Neutrophil (primary cell): ENCODE measurements at regions not wholly inside any gene's neighbourhood (a gene's known extent, or its start where the extent isn't known, plus 50 kb on each side); places are given as distances from the start of the nearest gene placed in this dataset.
"Not testable (repeated sequence)": the region's sequence is repeated elsewhere in the genome, so short reads cannot be mapped to it uniquely, and the experiment has no call there.

Source experiments
- H3K27ac ChIP-seq: fragments of 200-600 bp; sonication (generic); 2 replicates; pipeline ENCODE4 v1.5.1; 2016; ENCODE audit warnings: mild to moderate bottlenecking, moderate library complexity
- H3K27me3 ChIP-seq: fragments of 200-600 bp; sonication (generic); 2 replicates; pipeline ENCODE4 v1.6.0; 2016; ENCODE audit warnings: mild to moderate bottlenecking
- H3K36me3 ChIP-seq: fragments of 200-600 bp; sonication (generic); 2 replicates; pipeline ENCODE4 v1.5.1; 2017
- H3K4me1 ChIP-seq, 2 experiments: fragments of 200-600 bp in 1 of 2; sonication (generic) in 1 of 2; 1 replicate in 1 of 2; 2 replicates in 1 of 2; pipeline versions ENCODE4 v1.5.1 to v1.6.1; 2013 to 2016; ENCODE audit warnings: low read depth in 1 of 2, low read length in 1 of 2, mild to moderate bottlenecking in 1 of 2, moderate library complexity in 1 of 2; ENCODE audit not compliant: control insufficient read depth in 1 of 2, insufficient read depth in 1 of 2
- H3K4me3 ChIP-seq, 2 experiments: fragments of 200-600 bp in 1 of 2; sonication (generic) in 1 of 2; 1 replicate in 1 of 2; 2 replicates in 1 of 2; pipeline ENCODE4 v1.5.1; 2013 to 2016; ENCODE audit warnings: low read depth in 1 of 2, low read length in 1 of 2, mild to moderate bottlenecking in 1 of 2, moderate library complexity in 1 of 2
- H3K9me3 ChIP-seq: fragments of 200-600 bp; sonication (generic); 2 replicates; pipeline ENCODE4 v1.5.1; 2016
- TF ChIP-seq, protein P1 (sequence below): fragments of 200-600 bp; sonication (generic); IDR thresholded peaks from 2 replicates; pipeline ENCODE4 v1.5.1; 2016; ENCODE audit warnings: antibody characterized with exemption

DNA sequence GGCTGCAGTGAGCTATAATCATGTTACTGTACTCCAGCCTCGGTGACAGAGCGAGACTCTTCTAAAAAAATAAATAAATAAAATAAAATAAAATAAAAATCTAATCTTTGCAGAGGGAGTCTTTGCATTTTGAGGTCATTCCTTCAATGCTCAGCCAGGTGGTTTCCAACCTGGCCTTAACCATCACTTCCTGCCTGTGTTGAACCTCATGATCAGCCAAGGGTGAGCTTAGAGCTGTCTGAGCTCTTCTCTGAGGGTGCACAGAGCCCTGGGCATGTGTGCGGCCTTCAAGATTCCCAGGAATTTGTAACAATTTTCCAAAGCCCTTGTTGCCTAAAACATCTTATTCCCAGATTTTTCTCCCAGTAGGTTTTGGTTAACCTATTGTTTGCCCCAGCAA, 94.3 kb downstream of the KCNJ12 start:
- not testable (repeated sequence) for H3K4me1 ChIP-seq, H3K4me3 ChIP-seq, H3K9me3 ChIP-seq, H3K27ac ChIP-seq, H3K36me3 ChIP-seq
- peaks cover 70% of the 10 kb centered on the region for H3K27me3 ChIP-seq

DNA sequence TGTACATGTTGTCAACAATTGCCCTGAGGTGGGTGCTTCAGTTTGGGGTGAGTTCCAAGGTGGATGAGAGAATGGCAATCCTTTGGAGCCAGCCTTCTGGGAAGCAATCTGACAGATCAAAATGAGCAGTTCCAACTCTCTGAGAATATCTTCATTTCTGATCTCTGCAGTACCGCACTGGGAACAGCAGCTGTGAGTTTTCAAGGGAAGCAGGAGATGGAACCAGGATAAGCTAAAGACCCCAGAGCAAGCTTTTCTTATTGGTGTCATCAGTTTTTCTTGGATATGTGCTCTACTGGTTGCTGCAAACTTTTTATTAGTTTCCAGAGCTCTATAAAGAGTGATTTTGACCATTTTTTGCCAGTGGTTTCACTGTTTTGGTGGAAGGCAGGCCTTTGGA, 94.7 kb downstream of the KCNJ12 start:
- no peak overlapping the region for H3K4me3 ChIP-seq
- H3K27ac ChIP-seq, result no peak overlapping the region
- H3K36me3 ChIP-seq, result no peaks in the 10 kb centered on the region
- H3K9me3 ChIP-seq, result no peaks in the 10 kb centered on the region
- H3K27me3 ChIP-seq, result peaks cover 70% of the 10 kb centered on the region
- H3K4me1 ChIP-seq, result no peaks in the 10 kb centered on the region
- TF ChIP-seq, protein P1, sequence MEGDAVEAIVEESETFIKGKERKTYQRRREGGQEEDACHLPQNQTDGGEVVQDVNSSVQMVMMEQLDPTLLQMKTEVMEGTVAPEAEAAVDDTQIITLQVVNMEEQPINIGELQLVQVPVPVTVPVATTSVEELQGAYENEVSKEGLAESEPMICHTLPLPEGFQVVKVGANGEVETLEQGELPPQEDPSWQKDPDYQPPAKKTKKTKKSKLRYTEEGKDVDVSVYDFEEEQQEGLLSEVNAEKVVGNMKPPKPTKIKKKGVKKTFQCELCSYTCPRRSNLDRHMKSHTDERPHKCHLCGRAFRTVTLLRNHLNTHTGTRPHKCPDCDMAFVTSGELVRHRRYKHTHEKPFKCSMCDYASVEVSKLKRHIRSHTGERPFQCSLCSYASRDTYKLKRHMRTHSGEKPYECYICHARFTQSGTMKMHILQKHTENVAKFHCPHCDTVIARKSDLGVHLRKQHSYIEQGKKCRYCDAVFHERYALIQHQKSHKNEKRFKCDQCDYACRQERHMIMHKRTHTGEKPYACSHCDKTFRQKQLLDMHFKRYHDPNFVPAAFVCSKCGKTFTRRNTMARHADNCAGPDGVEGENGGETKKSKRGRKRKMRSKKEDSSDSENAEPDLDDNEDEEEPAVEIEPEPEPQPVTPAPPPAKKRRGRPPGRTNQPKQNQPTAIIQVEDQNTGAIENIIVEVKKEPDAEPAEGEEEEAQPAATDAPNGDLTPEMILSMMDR, result no peak

DNA sequence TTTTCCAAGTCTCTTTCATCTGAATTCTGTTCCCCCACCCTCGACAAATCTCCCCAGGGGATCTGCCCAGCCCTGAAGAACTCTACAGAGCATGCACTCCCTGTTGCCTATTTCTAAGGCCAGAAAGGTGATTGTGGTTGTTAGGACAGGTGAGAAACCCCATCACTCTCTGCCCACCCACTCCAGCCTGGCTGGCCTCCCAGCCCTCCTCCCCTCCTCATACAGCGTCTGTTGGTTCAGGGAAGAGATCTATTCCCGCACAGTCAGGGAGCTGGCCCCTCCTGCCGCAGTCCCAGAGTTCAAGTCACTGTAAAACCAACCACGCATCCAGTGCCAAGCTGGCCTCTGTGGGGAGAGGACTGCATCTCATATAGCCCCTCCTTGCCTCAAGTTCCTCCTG, 98.7 kb downstream of the KCNJ12 start:
- H3K27ac ChIP-seq, result no peak overlapping the region
- peaks cover 49% of the 10 kb centered on the region for H3K27me3 ChIP-seq
- TF ChIP-seq, protein P1, result no peak
- H3K9me3 ChIP-seq, result no peaks in the 10 kb centered on the region
- no peak overlapping the region for H3K4me3 ChIP-seq
- H3K4me1 ChIP-seq, result no peaks in the 10 kb centered on the region
- no peaks in the 10 kb centered on the region for H3K36me3 ChIP-seq

DNA sequence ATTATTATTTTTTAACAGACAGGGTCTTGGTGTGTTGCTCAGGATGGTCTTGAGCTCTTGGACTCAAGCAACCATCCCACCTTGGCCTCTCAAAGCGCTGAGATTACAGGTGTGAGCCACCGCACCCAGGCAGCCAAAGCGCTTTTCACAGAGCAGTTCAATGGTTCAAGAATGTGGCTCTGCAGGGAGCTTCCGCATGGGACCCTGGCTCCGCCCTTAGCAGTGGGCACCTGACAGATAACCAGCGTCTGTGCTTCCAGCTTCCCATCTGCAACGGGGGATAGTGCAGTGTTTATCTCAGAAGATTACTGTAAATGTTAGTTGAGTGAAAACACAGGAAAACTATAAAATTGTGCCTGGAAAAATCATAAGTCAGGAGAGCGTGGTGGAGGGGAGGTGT, 99.4 kb downstream of the KCNJ12 start:
- Histone ChIP-seq H3K36me3 (no peaks in the 10 kb centered on the region), H3K27me3 (peaks cover 49% of the 10 kb centered on the region), H3K9me3 (no peaks in the 10 kb centered on the region), H3K27ac (no peak overlapping the region), H3K4me1 (no peaks in the 10 kb centered on the region), H3K4me3 (no peak overlapping the region)
- TF ChIP-seq, protein P1, result no peak

DNA sequence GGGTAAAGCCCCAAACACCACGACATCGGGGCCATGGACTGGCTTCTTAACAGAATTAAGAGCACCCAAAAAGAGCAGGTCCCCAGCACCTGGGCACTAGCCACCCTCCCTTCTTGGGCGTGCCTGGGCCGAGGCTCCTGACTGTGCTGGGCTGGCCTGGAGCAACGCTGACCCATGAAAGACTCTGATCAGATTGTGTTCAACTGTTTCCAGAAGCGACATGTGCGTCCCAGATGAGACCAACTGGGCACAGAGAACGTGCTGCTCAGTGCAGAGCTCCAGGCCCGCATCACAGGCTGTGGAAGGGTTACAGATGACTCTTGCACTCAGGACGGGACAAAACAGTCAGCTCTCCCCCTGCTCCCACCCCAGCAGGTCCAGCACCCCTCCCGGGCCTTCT, 100.7 kb downstream of the KCNJ12 start:
- Histone ChIP-seq H3K9me3 (no peaks in the 10 kb centered on the region), H3K36me3 (no peaks in the 10 kb centered on the region), H3K27me3 (peaks cover 39% of the 10 kb centered on the region), H3K4me3 (no peak overlapping the region), H3K27ac (no peak overlapping the region), H3K4me1 (no peaks in the 10 kb centered on the region)
- TF ChIP-seq, protein P1, result no peak

DNA sequence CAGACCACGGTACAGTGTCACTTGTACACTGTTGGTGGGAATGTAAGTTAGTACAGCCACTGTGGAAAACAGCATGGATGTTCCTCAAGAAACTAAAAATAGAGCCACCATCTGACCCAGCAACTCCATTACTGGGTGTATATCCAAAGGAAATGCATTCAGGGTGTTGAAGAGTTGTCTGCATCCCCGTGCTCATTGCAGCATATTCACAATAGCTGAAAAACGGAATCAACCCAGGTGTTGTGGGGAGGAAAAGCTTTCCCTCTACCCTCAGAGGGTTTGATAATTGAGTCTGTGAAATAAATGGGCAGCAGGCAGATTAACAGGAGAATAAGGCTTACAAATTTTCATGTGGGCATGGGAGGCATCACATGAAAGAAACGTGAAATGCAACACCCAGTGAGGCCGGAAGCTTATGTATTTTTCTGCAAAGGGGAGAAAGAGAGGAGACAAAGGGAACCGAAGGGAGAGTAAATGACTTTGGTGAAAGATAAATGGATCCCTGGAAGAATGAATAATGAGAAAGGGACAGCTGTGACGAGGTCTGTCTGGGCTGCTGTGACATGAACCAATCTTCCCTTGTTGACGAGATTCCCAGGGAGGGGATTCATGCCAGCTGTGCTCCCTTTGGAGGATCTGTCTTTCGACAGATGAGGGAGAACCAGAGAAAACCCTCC, 106.2 kb downstream of the KCNJ12 start:
- H3K9me3 ChIP-seq, result no peaks in the 10 kb centered on the region
- H3K36me3 ChIP-seq, result no peaks in the 10 kb centered on the region
- no peak overlapping the region for H3K27ac ChIP-seq
- no peaks in the 10 kb centered on the region for H3K4me1 ChIP-seq
- peaks cover 47% of the 10 kb centered on the region for H3K27me3 ChIP-seq
- TF ChIP-seq, protein P1, result no peak
- no peak overlapping the region for H3K4me3 ChIP-seq

DNA sequence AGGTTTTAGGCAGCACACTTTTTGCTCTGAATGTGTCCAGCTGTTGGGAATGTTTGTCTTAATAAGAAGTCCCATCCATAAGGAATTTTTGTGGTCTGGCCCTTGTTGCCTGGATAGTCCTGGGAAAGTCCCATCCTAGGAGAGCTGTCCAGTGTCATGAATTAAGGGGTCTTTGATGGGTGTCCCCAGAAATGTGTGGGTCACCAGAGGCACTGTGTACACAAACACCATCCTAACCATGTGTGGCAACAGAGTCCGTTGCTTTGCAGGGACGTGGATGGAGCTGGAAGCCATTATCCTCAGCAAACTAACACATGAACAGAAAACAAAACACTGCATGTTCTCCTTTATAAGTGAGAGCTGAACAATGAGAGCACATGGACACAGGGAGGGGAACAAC, 111.9 kb downstream of the KCNJ12 start:
- H3K4me1 ChIP-seq, H3K4me3 ChIP-seq, H3K9me3 ChIP-seq, H3K36me3 ChIP-seq, H3K27ac ChIP-seq: not testable (repeated sequence)
- H3K27me3 ChIP-seq, result peaks cover 46% of the 10 kb centered on the region
